Stomach (tissue), 8 donors: ENCODE measurements at regions not wholly inside any gene's neighbourhood (a gene's known extent, or its start where the extent isn't known, plus 50 kb on each side); places are given as distances from the start of the nearest gene placed in this dataset.

Experiments
- DNase-seq, 2 donors: peaks; one replicate each; pipeline versions ENCODE4 v3.0.0 to v3.0.0-alpha.2; 2013 to 2019
- H3K27ac ChIP-seq, 5 donors: fragments of 200-600 bp in 4 of 5; sonication (generic) in 4 of 5; one replicate each; pipeline ENCODE4 v1.5.1; 2013 to 2019; ENCODE audit warnings: mild to moderate bottlenecking in 1 of 5, moderate library complexity in 1 of 5
- H3K27me3 ChIP-seq, 3 donors: fragments of 200-600 bp; sonication (generic); one replicate each; pipeline ENCODE4 v1.5.1; 2017 to 2019; ENCODE audit warnings: mixed run types in 1 of 3
- H3K36me3 ChIP-seq, 4 donors: fragments of 200-600 bp; sonication (generic); 1 replicate in 3 of 4; 2 replicates in 1 of 4; pipeline ENCODE4 v1.5.1; 2016 to 2019
- H3K4me1 ChIP-seq, 4 donors: fragments of 200-600 bp; sonication (generic); one replicate each; pipeline ENCODE4 v1.5.1; 2016 to 2019
- H3K4me3 ChIP-seq, 4 donors: fragments of 200-600 bp; sonication (generic) in 3 of 4; one replicate each; pipeline ENCODE4 v1.5.1; 2016 to 2019; ENCODE audit warnings: mild to moderate bottlenecking in 1 of 4
- H3K9me3 ChIP-seq, 4 donors: fragments of 200-600 bp; sonication (generic); one replicate each; pipeline ENCODE4 v1.5.1; 2016 to 2019
- EP300 ChIP-seq: sonication (generic); formaldehyde crosslinking; IDR thresholded peaks from one replicate; pipeline ENCODE4 v1.6.1; 2017; ENCODE audit warnings: antibody characterized with exemption
- POLR2A ChIP-seq, 4 donors: fragments of 450-650 bp; IDR thresholded peaks; one replicate each; pipeline ENCODE4 v1.6.1; 2016; ENCODE audit warnings: antibody characterized with exemption in 4 of 4, control low read depth in 2 of 4, mild to moderate bottlenecking in 1 of 4, moderate library complexity in 1 of 4
- POLR2AphosphoS5 ChIP-seq, 3 donors: sonication (generic); formaldehyde crosslinking; IDR thresholded peaks; one replicate each; pipeline ENCODE4 v1.6.1; 2016; ENCODE audit warnings: antibody characterized with exemption in 3 of 3
- WGBS, 5 donors: extraction: QIAGEN DNeasy Blood & Tissue Kit in 3 of 5; methylation state at CpG; one replicate each; pipeline versions ENCODE4 v1.1.5 to v1.1.7; 2013 to 2018; 5-methylcytosine and 5-hydroxymethylcytosine counted together
- intact Hi-C: fragments of 100-400 bp; cut with DNase I; formaldehyde crosslinking; loops from one replicate; pipeline ENCODE4 v1.15.1; 2023; ENCODE audit warnings: low total_unique reads
- TF ChIP-seq, protein P1 (sequence below), 7 experiments: fragments of 450-650 bp in 4 of 7; fragments of 200-600 bp in 3 of 7; sonication (generic) in 3 of 7; IDR thresholded peaks; one replicate each; pipeline ENCODE4 v1.5.1; 2016 to 2019; ENCODE audit warnings: antibody characterized with exemption in 7 of 7, control low read depth in 2 of 7, mild to moderate bottlenecking in 1 of 7
- donor health status: healthy with polysubstance abuse.
- donor health status: Bipolar disorder and iron deficiency.
- donor health status: healthy.

DNA sequence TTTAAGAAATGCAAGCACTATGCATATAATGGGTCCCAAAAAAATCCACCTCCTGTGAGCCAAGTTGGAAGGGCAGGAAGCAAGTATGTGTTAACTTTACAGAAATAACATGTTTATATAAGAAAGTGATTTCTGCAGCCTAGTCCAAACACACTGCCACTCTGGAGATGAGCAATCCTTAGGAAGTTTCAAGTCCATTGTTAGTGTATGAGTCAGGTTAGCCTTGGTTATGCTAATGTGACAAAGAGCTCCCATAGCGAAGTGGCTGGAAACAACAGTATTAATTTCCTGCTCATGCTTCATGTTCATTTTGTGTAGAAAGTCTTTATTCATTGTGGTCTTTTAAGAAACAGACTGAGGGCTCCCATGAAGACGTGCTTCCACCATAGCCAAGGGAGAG lies 121.4 kb downstream of the TBXT start:
- 48 to 80% (median 67%) methylated on average over 2 of the region's 2 CpGs for WGBS, 5 donors
- intact Hi-C loops, result no loop called here
- Histone ChIP-seq H3K27ac (no peak overlapping the region), H3K27me3 (no peaks in the 10 kb centered on the region), H3K36me3 (no peaks in the 10 kb centered on the region), H3K9me3 (peaks cover 0 to 8% (median 0%) of the 10 kb centered on the region in 4 donors), H3K4me3 (no peak overlapping the region), H3K4me1 (peaks cover 0 to 10% (median 0%) of the 10 kb centered on the region in 4 donors)
- DNase-seq, result peak in 1 of 2 donors; percentile 64
- no peak for TF ChIP-seq POLR2AphosphoS5 (IDR thresholded peaks at IDR 0.05)
- TF ChIP-seq EP300, result no peak
- TF ChIP-seq POLR2A (IDR thresholded peaks at IDR 0.05), result no peak
- TF ChIP-seq, protein P1, sequence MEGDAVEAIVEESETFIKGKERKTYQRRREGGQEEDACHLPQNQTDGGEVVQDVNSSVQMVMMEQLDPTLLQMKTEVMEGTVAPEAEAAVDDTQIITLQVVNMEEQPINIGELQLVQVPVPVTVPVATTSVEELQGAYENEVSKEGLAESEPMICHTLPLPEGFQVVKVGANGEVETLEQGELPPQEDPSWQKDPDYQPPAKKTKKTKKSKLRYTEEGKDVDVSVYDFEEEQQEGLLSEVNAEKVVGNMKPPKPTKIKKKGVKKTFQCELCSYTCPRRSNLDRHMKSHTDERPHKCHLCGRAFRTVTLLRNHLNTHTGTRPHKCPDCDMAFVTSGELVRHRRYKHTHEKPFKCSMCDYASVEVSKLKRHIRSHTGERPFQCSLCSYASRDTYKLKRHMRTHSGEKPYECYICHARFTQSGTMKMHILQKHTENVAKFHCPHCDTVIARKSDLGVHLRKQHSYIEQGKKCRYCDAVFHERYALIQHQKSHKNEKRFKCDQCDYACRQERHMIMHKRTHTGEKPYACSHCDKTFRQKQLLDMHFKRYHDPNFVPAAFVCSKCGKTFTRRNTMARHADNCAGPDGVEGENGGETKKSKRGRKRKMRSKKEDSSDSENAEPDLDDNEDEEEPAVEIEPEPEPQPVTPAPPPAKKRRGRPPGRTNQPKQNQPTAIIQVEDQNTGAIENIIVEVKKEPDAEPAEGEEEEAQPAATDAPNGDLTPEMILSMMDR (IDR thresholded peaks at IDR 0.05), result no peak

DNA sequence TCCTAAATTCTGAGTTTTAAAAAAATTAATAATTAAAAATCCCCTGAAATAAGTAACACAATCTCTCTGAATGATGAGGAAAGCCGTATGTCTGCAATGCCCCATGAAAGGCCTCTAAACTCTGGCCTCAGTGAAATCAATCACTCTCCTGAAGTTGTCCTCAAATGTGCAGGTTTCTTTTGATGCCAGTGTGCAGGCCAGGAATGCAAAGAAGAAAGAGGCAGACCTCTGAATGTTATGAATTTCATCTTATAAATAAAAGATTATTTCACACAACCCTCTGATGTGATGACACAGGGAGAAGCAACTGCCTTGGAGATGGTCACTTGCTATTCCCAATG lies 121.8 kb downstream of the TBXT start:
- no peak for TF ChIP-seq EP300
- TF ChIP-seq, protein P1 (IDR thresholded peaks at IDR 0.05), result no peak
- TF ChIP-seq POLR2A (IDR thresholded peaks at IDR 0.05), result no peak
- no peak for TF ChIP-seq POLR2AphosphoS5 (IDR thresholded peaks at IDR 0.05)
- WGBS, 5 donors, result 44 to 63% (median 52%) methylated on average over 1 of the region's 1 CpG
- Histone ChIP-seq H3K27ac (no peak overlapping the region), H3K27me3 (no peaks in the 10 kb centered on the region), H3K9me3 (peaks cover 0 to 4% (median 0%) of the 10 kb centered on the region in 4 donors), H3K36me3 (no peaks in the 10 kb centered on the region), H3K4me1 (peaks cover 0 to 10% (median 0%) of the 10 kb centered on the region in 4 donors), H3K4me3 (no peak overlapping the region)
- DNase-seq, result peak in 1 of 2 donors; percentile 21
- intact Hi-C loops, result no loop called here

DNA sequence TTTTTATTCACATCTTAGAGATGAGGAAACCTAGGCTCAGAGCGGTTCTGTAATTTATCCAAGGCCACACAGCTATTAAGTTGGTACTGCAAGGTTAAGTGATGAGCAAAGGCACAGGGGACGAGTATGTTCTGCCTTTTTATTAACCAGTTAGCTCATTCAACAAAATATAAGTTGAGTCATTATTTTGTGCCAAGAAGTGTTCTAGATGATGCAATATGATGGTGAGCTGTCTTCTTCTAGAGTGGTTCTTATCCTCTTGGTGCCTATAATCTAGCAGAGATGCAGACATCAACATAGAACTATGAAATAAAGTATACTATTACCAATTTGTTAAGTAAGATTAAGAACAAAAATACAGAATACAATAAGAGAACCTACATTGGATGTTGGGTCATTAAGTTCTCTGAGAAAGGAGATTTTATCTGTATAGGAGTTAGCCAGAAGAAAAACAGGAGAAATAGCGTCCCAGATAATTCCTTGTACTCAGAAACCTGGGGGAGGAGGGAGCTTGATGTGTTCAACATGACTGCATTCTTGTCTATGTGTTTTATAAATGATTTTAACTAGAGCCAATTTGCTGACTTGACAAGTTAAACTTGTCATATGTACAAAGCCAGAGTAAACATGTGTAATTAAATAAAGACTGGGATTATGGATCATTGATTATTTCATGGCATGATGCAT lies 122.3 kb downstream of the TBXT start:
- H3K27ac ChIP-seq, result no peak overlapping the region
- WGBS, 5 donors, result 73 to 77% (median 76%) methylated on average over 3 of the region's 3 CpGs
- H3K4me1 ChIP-seq, result peaks cover 0 to 10% (median 0%) of the 10 kb centered on the region in 4 donors
- no peaks in the 10 kb centered on the region for H3K36me3 ChIP-seq
- intact Hi-C loops, result no loop called here
- TF ChIP-seq, protein P1 (IDR thresholded peaks at IDR 0.05), result no peak
- TF ChIP-seq POLR2A (IDR thresholded peaks at IDR 0.05) (no peak), POLR2AphosphoS5 (IDR thresholded peaks at IDR 0.05) (no peak), EP300 (no peak)
- H3K4me3 ChIP-seq, result no peak overlapping the region
- no peaks in the 10 kb centered on the region for H3K9me3 ChIP-seq
- H3K27me3 ChIP-seq, result no peaks in the 10 kb centered on the region
- peak in 1 of 2 donors; percentile 26 for DNase-seq

DNA sequence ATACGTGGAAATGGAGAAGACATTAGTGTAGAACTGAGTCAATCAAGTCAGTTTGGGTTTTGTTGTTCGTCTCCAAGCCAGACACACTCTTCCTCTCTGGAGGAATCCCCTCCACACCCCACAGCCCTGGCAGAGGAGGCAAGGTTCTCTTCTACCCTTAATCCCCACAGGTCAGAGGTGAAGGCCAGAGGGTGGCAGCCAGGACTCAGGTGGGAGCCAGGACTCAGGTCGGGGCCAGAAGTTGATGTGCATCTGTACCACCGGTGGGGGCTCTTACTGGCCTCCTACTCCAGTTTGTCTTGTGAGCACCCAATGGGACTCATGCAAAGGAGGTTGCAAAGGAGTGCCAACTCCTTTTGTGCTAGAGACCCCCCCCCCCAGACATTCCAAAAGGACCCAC lies 126.4 kb downstream of the TBXT start:
- Histone ChIP-seq H3K27me3 (no peaks in the 10 kb centered on the region), H3K4me1 (peaks cover 0 to 9% (median 0%) of the 10 kb centered on the region in 4 donors), H3K27ac (no peak overlapping the region), H3K9me3 (peaks cover 0 to 6% (median 4%) of the 10 kb centered on the region in 4 donors), H3K4me3 (no peak overlapping the region), H3K36me3 (no peaks in the 10 kb centered on the region)
- 73 to 83% (median 79%) methylated on average over 4 of the region's 4 CpGs for WGBS, 5 donors
- TF ChIP-seq EP300 (no peak), POLR2A (IDR thresholded peaks at IDR 0.05) (no peak), POLR2AphosphoS5 (IDR thresholded peaks at IDR 0.05) (no peak)
- TF ChIP-seq, protein P1 (IDR thresholded peaks at IDR 0.05), result no peak
- intact Hi-C loops, result no loop called here
- DNase-seq, result no peak
